Femur (tissue), 1 donor: ENCODE measurements at regions not wholly inside any gene's neighbourhood (a gene's known extent, or its start where the extent isn't known, plus 50 kb on each side); places are given as distances from the start of the nearest gene placed in this dataset.

ENCODE experiments used
- DNase-seq: peaks from one replicate; pipeline ENCODE4 v3.0.0-alpha.2; 2017

DNA sequence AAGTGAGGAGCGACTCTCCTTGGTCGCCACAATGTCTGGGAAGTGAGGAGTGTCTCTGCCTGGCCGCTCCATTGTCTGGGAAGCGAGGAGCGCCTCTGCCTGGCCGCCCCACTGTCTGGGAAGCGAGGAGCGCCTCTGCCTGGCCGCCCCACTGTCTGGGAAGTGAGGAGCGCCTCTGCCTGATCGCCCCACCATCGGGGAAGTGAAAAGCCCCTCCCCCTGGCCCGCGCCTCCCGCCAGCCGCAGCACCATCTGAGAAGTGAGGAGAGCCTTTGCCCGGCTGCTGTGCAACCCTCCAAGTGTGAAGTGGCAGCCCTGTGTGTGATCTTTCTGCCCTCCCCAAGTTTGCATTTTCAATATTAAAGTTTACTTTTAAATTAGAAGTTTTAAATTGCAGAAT lies 95.0 kb upstream of the PPP2R5A start:
- DNase-seq, result no peak

DNA sequence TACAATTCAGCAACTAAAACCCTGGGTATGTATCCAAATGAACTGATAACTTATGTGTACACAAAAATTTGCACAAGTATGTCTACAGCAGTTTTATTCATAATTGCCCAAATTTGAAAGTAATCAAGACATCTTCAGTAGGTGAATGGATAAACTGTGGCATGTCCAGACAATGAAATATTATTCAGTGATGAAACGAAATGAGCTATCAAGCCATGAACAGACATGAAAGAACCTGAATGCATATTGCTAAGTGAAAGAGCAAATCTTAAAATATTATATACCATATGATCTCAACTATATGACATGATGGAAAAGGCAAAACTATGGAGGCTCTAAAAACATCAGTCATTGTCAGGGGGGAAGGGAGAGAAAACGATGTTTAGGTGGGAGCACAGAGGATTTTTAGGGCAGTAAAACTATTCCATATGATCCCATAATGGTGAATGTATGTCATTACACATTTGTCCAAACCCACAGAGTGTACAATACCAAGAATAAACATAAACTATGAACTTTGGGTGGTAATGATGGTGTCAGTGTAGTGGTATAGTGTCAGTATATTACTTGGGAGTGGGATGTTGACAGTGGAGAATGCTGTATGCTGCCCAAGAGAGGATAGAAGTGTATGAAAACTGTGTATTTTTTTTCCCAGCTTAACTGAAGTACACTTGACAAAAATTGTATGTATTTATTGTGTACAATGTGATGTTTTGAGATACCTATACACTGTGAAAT lies 92.8 kb upstream of the PPP2R5A start:
- DNase-seq, result no peak

DNA sequence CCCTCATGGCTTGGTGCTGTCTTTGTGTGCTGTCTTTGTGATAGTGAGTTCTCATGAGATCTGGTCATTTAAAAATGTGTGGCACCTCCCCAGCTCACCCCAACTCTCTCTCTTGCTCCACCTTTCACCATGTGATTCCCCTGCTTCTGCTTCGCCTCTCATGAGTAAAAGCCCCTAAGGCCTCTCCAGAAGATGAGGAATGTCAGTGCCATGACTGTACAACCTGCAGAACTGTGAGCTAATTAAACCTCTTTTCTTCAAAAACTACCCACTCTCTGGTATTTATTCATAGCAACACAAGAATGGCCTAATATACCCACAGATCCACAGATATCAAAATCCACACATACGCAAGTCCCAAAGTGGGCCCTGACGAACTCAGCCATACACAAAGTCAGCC lies 88.9 kb upstream of the PPP2R5A start:
- DNase-seq, result no peak

DNA sequence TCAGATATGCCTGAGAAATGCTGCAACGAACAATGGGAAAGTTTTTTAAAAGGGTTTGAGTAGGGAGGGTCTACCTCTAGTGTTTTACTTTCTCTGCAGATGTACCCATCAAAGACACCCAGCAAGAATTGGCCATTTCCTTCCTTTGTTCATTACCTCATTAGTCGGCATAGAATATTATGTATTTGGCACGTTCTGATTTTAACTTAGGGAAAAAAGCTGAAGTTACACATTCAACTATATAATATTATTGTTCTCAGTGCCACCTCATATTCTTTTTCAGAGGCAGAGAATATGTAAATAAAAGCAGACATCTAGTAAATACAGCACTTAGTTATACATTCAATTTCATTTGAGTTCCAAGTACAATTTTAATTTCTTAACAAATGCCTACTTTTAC lies 83.7 kb upstream of the PPP2R5A start:
- no peak for DNase-seq

DNA sequence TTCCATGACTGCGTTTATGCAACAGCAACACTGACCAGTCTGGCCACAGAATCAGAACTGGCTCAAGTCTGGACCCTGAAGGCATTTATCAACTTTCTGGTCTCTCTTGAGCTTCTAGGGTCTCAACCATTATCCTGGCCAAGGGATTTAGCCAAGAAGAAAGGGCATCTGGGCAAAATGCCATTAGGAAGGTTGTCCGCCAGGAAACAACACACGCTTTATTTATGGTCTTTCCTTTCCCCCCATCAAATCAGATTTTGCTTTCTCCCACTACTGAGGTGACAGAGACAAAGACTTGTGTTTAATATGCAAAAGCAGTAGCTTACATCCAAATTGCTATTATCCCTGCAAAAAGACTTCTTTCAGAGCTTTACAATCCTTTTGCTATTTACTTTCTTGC lies 81.6 kb upstream of the PPP2R5A start:
- DNase-seq, result no peak

DNA sequence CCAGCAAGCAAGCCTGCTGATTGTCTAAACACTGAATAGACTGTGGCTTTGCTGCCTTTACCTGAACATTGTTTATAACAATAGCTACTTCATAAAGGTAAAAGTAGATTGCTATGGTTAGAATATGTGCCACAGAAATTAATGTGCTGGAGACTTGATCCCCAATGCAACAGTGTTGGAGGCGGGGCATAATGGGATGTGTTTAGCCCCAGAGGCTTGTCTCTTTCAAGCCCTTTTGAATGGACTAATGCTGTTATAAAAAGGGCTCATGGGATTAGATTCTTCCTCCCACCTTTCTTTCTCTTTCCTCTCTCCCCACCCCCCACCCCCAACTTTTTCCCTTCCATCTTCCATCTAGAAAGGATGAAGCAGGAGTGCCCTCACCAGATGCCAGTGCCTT lies 80.2 kb upstream of the PPP2R5A start:
- no peak for DNase-seq

DNA sequence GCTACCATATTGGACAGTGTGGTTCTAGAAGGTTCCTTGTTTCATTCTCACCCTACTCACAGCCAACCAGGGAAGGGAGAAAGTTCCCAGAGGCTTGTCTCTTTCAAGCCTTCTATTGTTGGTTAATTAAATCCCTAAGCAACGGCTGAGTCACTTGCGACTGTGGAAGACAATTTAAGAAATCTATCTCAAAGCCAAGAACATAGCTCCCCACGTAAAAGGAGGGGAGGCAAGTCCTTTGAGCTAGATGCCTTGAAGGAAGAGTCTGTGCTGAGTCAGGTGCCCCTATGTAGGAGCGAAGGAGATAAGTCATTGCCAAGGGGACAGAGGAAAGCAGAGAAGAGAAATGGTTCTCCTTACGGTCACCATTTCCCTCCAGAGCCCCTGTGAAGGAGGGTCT lies 79.4 kb upstream of the PPP2R5A start:
- DNase-seq, result no peak

DNA sequence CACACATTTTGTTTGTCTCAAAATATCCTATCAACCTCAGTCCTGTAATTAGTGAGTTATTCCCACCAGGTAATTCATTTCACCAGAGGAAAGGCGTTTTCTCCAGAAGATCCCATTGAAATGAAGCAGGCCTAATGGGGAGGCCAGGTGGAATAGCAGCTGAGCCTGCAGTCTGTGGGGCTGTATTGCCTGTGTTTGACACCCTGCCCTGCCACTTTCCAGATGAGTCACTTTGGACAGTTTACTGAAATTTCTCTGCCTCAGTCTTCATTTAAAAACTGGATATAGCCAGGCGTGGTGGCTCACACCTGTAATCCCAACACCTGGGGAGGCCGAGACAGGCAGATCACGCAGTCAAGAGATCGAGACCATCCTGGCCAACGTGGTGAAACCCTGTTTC lies 78.1 kb upstream of the PPP2R5A start:
- no peak for DNase-seq

DNA sequence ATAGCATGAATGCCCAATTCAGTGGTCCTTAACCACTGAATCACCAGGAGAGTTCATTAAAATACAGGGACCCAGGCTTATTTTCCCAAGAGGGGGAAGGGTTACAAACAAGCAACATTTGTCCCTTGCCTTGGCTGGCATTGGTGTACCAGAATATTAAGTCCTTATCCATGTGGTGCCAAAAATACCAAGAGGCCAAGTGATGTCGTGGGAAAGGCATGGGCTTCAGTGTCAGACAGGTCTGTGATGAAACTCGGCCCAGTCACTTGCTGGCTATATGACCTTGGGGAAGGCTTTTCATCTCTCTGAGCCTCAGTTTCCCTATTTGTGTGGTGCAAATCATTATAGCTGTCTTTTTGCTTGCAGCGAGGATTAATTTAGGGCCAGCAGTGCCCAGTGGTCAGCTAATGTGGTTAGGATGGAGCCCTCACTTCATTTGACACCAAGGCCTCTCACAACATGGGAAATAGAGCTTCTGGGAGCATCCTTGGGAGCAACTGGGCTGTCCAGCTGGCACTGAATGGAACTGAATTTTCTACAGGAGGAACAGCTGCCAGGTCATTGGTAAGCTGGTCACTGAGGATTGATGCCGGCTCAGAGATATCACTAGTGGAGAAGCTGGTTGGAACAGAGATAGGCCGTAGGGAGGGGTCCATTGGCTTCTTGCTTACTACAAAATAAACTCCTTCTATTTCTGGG lies 77.2 kb upstream of the PPP2R5A start:
- no peak for DNase-seq

DNA sequence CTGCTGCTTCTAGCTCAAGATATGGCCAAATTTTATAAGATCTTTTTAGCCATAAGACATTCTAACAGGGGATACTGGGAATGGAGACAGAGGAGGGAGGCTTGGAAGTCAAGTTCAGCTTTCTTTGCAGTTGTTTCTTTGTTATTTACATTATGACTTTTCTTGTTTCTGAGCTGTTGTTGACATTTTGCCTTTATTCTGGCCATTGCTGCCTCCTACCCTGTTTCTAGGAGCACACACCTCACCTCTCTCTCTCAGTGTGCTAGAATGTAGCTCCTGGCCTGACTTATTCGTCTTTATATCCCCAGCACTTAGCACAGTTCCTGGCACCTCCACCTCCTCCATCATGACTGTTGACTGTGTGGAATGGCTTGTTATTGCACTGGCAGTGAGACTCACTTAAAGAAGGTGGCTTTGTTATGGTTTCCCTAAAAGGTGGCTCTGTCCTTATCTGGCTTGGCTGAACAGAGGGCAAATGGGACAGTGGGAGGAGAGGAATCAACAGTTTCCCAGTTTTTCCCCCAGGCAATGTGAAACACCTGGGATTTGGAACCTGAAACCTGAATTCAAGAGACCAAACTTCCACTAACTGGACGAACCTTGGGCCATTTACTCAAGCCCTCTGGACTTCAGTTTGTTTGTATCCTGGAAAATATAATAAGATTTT lies 76.1 kb upstream of the PPP2R5A start:
- no peak for DNase-seq

DNA sequence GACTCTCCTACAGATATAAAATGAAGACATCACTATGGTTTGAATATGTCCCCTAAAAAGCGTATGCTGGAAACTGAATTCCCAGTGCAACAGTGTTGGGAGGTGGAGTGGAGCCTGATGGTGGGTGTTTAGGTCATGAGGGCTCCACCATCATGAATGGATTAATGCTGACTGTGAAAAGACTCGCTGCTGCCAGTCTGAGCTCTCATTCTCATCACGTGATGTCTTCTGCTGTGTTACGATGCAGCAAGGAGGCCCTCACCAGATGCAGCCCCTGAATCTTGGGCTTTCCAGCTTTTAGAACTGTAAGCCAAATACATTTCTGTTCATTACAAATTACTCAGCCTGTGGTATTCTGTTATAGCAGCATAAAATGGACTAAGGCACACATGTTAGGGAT lies 73.8 kb upstream of the PPP2R5A start:
- DNase-seq, result no peak

DNA sequence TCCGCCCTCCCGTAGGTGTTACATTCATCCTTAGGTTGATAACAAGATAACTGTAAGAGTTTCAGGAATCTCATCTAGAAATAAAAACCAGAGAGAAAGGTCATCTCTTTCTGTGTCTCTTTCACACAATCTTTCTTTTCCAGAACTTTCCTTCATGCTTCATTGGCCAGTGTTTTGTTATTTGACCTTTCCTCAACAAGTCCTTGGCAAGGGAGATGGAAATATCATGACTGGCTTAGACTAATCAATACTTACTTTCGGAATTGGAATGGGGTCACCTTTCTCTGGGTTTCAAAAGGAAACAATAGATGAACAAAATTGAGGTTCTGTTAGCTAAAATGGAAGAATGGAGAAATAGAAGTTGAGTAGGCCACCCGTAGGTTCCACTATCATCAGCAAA lies 72.9 kb upstream of the PPP2R5A start:
- no peak for DNase-seq

DNA sequence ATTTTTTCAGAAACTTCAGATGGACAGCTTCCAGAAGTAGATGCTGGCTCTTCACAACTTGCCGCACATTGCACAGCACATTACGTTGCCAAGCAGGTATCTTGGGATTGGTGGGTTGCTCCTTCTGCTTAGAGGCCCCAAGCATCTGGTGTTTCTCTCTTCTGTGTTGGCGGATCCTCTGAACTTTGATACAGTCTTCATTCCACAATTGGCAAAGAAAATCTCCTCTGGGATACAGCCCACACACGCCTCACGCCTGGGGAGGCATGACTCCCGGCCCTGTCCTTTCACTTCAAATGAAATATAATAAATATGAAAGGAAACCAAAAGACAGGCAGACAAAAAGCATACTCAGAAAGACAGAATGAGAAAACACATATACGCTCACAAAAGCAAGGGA lies 72.3 kb upstream of the PPP2R5A start:
- no peak for DNase-seq

DNA sequence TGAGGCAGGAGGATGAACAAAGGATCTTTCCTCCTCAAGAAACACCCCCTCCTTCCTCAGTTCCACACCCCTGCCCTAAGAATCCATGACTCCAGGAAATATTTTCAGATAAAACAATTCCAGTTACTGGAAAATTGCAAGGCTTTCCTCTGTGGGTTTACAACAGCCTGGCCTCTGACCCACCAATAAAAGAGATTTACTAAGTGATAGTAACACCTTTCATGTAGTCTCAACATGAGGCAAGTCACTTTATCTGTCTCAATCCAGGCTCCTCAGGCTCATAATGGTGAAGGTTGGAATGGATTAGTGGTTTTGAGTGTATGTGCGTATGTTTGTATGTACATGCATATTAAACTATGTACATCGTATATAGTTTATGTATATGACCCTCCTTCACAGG lies 71.4 kb upstream of the PPP2R5A start:
- DNase-seq, result no peak

DNA sequence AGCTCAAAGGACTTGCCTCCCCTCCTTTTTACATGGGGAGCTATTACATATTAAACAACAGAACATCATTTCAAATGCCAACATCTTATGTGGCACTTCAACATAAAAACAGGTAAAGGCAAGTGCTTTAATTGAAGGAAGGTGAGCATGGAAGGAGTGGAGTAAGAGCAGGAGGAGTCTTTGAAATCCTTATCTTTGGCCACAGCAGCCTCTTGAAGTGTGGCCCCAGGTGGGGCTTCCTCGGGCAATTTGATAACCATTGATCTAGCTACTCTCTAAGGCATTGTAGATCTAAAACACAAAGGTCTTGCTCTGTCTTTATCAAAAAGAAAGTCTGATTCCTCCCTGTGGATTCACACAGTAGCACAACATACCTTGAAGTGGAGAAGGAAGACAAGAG lies 70.9 kb upstream of the PPP2R5A start:
- no peak for DNase-seq

DNA sequence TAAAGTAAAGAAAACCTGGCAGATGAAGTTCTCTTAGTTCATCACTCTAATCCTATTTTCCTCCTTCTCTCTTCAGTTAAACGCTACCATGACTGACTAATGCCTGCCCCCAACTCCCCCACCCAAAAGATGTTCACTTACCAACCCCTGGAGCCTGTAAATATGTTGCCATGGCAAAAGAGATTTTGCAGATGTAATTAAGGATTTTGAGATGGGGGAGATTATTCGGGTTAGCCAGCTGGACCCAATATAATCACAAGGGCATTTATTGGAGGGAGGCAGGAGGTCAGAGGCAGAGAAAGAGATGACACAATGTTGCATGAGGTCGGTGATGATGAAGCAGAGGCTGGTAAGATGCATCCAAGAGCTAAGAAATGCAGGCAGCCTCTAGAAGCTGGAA lies 69.3 kb upstream of the PPP2R5A start:
- no peak for DNase-seq

DNA sequence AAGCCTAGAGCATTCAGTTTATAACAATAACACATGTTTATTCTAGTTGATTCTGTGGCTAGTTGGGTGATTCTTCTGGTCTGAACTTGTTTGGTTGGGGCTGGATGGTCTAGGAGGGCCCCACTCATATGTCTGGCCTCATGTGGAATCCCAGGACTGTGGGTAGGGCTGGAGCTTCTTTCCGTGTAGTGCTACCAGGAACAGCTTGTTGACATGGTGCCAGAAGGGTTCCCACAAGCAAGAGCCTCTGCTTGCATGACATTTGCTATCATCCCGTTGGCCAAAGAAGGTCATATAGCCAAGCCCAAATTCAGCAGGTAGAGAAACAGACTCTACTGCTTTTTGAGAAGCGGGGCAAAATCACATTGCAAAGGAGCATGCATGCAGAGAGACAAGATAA lies 67.6 kb upstream of the PPP2R5A start:
- no peak for DNase-seq

DNA sequence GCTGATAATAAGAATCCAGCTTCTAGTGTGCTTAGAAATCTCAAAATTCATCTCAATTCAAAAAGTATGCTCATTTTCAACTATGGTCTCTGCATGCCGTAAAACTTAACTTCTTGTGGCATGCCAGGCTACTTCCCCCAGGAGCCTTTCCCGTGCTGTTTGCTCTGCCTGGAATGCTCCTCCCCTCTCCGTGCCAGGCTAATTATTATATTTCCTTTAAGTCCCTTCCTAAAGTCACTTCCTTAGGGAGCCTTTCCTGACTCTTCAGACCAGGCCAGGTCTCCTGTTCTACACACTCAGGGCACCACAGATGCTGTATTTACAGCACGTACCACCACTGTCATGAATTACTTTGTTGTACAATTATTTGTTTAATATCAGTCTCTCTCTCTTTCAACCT lies 67.1 kb upstream of the PPP2R5A start:
- DNase-seq, result no peak

DNA sequence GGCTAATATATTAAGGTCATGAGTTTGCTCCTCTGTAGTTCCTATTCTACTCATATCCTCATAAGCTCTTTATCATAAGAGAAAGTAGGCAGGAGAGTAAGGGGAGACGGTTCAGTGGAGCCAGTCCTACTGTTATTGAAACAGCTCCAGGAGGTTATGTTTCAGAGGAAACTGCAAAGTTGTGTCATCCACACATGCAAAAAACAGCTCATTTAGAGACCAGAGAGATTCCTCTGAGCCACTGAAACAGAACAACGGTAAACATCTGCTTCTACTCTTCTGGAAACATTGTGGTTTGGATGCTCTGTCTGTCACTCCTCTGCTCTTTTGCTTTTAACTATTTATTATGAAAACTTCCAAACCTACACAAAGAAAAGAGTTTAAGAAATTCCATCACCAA lies 66.3 kb upstream of the PPP2R5A start:
- DNase-seq, result no peak

DNA sequence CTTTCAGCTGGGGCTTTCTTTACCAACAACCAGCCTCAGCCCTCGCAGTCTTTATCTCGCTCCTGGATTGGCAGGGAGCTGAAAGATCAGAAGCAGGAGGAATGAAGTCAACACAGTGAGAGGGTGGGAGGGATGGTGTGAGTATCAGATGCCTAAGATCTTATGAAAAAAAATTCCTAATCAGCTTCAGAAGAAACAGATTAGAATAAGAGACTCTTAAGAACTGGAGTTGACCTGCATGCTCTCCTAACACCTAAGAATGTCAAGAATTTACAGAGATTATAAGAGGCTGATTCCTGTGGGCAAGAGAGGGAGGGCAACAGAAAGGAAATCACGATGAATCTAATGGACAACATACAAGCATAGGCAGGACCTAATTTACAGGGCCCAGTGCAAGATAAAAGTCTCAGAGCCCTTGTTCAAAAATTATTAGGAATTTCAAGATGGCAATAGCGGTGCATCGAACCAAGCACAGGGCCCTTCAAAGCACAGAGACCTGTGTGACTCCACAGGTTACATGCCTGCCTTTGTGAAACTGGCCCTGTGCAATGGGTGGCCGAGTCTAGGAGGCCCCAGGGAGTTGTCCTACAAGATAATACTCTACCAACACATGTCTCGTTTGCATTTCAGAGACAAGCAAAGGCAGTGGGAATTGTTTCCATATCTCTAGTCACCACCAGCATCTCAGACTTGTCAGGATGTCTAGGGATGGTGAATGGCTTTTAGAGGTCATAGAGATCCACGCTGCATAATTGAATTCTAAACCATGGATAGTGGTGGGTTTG lies 65.3 kb upstream of the PPP2R5A start:
- DNase-seq, result no peak

DNA sequence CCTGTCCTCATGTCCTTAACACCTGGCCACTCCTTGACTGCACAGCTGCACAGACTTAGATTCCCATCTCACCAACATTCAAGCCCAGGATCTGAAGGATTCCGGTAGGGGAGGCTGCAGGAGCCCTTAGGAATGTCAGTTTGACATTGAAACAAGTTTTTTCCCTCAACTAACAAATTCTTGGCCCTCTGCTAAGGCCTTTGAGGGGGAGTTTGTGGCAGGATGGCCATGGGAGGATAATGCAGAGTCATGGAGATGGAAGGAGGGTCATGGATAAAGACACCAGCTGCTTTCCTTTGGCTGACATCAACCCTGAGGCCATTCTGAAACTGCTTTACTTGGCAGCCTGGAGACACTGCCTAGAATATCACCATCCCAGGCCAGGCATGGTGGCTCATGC lies 63.4 kb upstream of the PPP2R5A start:
- no peak for DNase-seq

DNA sequence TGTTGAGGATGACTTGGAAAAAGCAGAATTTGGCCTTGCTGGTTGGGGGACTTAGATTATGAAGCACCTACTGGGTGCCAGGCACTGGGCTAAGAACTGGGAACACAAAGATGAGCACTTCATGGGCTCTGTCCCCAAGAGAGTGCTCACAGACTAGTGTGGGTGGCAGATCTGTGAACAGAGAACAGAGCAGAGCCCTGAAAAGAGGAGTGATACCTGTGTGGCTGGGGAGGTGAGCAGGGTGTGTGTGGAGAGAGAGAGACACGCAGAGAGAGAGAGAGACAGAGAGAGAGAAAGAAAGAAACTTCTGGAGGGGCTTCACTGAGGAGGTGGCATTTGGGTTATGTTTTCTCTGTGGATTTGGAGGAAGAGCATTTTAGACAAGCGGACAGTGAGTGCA lies 61.1 kb upstream of the PPP2R5A start:
- DNase-seq, result no peak

DNA sequence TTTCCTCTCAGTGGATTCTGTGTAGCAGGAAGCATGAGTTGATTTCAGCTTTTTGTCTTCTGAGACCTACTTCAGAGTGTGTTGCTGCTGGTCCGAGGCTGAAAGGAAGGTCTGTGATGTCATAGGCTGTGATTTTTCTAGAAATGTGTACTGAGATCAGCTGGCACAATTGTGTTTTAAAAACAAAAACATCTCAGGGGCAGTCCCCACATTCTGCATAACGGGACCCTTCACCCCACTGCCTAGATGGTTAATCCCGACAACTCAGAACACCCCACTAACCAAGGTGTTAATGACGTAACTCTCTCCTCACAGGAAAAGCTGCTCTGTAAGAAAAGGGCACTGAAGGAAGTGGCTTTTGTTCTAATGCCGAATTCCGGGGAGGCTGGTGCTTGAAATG lies 59.8 kb upstream of the PPP2R5A start:
- no peak for DNase-seq

DNA sequence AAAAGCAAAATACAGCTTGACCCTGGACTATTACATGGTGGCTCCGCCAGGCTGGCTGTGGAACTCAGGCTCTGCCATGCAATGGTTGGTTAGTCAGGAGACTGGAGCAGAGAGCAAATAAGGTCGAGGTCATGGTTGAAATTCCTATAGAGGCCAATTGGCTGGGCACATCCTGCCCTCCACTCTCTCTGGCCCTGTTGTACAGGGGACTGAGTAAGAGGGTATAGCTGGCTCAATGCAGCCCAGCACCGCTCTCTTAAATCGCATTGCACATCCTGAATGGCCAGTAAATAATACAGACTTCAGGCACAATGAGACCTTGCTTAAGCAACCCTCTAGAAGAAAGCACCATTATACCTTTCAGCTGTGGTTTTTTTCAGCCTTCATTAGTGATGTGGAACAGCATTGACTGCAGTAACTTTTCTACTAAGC lies 59.3 kb upstream of the PPP2R5A start:
- DNase-seq, result no peak
